Motor neuron (in vitro differentiated cells): ENCODE measurements at regions not wholly inside any gene's neighbourhood (a gene's known extent, or its start where the extent isn't known, plus 50 kb on each side); places are given as distances from the start of the nearest gene placed in this dataset.

Source experiments
- ATAC-seq, 8 experiments: fragments of 200-7000 bp; cut with Tn5 transposase; replicated peaks in 6 of 8; 2 replicates each; pipeline ENCODE4 v1.8.0; 2021; ENCODE audit warnings: mild to moderate bottlenecking in 8 of 8, moderate library complexity in 8 of 8
- H3K27ac ChIP-seq, 2 donors: fragments of 250-450 bp; sonication (Bioruptor Pico); 2 replicates each; pipeline ENCODE4 v1.9.0; 2021; ENCODE audit warnings: antibody characterized with exemption in 2 of 2, mild to moderate bottlenecking in 2 of 2, moderate library complexity in 1 of 2
- H3K4me1 ChIP-seq, 2 donors: fragments of 250-450 bp; sonication (Bioruptor Pico); replicated peaks in 1 of 2; 2 replicates each; pipeline ENCODE4 v1.6.1; 2021; ENCODE audit warnings: antibody characterized with exemption in 2 of 2, mild to moderate bottlenecking in 2 of 2, moderate library complexity in 1 of 2
- H3K4me3 ChIP-seq, 5 donors: fragments of 250-450 bp; sonication (Bioruptor Pico); 2 replicates each; pipeline ENCODE4 v1.9.0; 2021; ENCODE audit warnings: antibody characterized with exemption in 5 of 5, mild to moderate bottlenecking in 5 of 5, moderate library complexity in 4 of 5
- WGBS, 10 experiments: fragments of 450-650 bp; shearing (Covaris generic); methylation state at CpG; one replicate each; pipeline ENCODE4 v1.0.0; 2022; 5-methylcytosine and 5-hydroxymethylcytosine counted together
- in situ Hi-C, 9 experiments: fragments of 400-800 bp; cut with MboI; loops; one replicate each; pipeline ENCODE4 v1.15.0; 2021; ENCODE audit warnings: low sequenced_read_pairs in 9 of 9, low pct_unique_long_range_greater_than_20kb in 2 of 9; ENCODE audit not compliant: unreplicated experiment in 9 of 9

DNA sequence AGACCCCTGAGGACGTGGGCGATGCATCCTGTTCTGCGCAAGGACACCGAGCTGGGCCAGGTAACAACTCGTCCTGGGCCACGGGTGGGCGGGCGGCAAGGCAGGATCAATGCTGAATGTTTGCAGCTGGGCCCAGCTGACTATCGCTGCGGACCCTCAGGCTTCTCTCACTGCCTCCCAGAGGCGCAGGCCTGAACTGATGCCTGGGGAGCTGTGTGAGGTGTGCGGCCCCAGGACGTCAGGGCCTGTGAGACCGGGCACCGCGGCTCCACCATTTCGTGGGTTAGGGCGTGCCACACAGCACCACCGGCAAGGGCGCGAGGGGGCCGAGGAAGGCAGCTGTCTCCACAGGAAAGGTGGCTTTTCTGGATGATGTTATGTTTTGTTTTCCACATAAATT lies 307.4 kb downstream of the NDUFA10 start:
- no peak for ATAC-seq
- in situ Hi-C loops: no loop called here
- Histone ChIP-seq H3K4me3 (no peak overlapping the region), H3K27ac (no peak overlapping the region), H3K4me1 (peaks cover 6 to 10% of the 10 kb centered on the region in 2 donors)
- WGBS, 10 experiments: 83 to 100% (median 95%) methylated on average over 1 to 8 of the region's 22 CpGs; no CpG with 5 or more reads in 6 of the 10 experiments

- 20 to 90% (median 76%) methylated on average over 1 to 3 of the region's 3 CpGs; no CpG with 5 or more reads in 6 of the 10 experiments for WGBS, 10 experiments
- H3K4me3 ChIP-seq: no peak overlapping the region
- in situ Hi-C loops: no loop called here
- no peak overlapping the region for H3K27ac ChIP-seq
- no peak for ATAC-seq
- H3K4me1 ChIP-seq: peaks cover 6 to 10% of the 10 kb centered on the region in 2 donors
These were observed 307.8 kb downstream of the NDUFA10 start for GRCh38 chr2:239717319-239717675.

DNA sequence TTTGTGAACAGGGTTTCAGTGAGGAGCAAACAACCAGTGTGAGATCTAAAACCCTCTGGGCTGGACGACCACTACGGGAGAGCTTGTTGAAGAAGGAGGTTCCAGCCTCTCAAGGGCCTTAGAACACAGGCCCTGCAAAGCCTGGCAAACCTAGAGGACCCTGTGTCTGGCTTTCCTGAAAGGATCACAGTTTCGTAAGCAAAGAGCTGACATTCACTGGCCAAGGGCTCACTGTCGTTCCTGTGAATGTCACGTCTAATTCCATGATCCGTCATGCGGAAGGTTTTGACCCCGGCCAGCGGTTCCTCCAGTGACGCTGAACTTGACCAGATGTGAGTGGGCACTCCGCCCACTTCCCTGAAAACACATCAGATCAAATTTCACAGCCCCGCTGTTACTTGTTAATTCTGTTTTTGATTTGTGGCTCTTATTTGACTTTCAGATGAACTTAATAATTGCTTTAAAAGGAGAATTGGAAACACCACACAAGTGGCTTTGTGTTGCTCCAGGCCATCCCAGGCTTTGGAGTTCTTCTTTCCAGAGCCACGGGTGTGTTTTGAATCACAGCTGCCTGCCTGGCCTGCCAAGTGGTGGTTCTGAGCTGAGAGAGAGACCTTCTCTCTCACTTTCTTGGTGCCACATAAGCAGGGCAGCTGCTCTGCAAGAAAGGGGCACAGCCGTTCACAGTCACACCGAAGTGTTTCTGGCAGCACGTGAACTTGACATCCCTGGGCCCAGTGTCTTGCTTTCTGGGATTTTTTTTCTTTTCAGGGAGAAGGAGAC lies 308.4 kb downstream of the NDUFA10 start:
- no peak overlapping the region for H3K4me3 ChIP-seq
- WGBS, 10 experiments: 0 to 69% (median 48%) methylated on average over 2 to 15 of the region's 16 CpGs; no CpG with 5 or more reads in 1 of the 10 experiments
- H3K4me1 ChIP-seq: peaks cover 6 to 10% of the 10 kb centered on the region in 2 donors
- no peak overlapping the region for H3K27ac ChIP-seq
- ATAC-seq: peak in 5 of 8 experiments; percentile 35 to 77 (median 49)
- in situ Hi-C loops: no loop called here

DNA sequence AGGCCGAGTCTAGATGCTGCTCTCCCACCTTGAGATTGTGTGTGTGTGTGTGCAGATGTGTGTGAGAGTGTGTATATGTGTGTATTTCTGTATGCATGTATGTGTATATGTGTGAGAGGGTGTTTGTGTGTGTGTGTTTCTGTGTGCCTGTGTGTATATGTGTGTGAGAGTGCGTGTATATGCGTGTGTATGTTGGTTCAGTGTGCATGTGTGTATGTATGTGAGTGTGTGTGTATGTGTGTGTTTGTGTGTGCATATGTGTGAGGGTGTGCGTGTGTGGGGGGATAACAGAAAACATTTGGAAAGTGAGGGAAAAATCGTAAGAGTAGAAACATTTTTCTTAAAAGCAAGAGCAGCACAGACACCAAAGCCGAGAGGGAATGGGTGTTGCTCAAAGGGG lies 309.1 kb downstream of the NDUFA10 start:
- Histone ChIP-seq H3K4me3 (no peak overlapping the region), H3K27ac (no peak overlapping the region), H3K4me1 (peaks cover 6 to 10% of the 10 kb centered on the region in 2 donors)
- no peak for ATAC-seq
- 50 to 100% (median 92%) methylated on average over 1 to 4 of the region's 6 CpGs; no CpG with 5 or more reads in 1 of the 10 experiments for WGBS, 10 experiments
- in situ Hi-C loops: no loop called here

- ATAC-seq: no peak
- in situ Hi-C loops: no loop called here
- no peak overlapping the region for H3K27ac ChIP-seq
- no peak overlapping the region for H3K4me3 ChIP-seq
- WGBS, 10 experiments: 80 to 100% (median 95%) methylated on average over 1 to 9 of the region's 15 CpGs; no CpG with 5 or more reads in 5 of the 10 experiments
- H3K4me1 ChIP-seq: peaks cover 6 to 10% of the 10 kb centered on the region in 2 donors
These were observed 309.5 kb downstream of the NDUFA10 start for GRCh38 chr2:239715606-239716005.

DNA sequence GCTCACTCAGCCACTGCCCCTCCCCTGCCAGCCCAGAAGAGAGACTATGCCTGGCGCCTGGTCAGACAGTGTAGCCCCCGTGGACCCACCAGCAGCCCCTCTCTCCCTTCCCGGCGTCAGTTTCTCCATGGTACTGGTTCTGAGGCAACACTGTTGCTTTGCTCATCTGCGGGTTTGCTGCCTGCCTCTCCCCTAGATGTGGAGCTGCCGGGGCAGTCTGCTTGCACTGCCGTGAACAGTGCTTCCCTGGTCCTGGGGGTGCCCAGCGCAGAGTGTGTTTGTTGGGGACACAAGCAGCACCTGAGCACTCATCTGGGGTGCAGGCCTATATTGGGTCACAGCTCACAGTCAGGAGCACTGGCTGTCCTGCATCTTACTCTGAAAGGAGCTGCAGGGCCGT lies 309.9 kb downstream of the NDUFA10 start:
- WGBS, 10 experiments: 47 to 100% (median 92%) methylated on average over 1 to 3 of the region's 9 CpGs; no CpG with 5 or more reads in 6 of the 10 experiments
- in situ Hi-C loops: no loop called here
- ATAC-seq: no peak
- Histone ChIP-seq H3K4me1 (peaks cover 6 to 10% of the 10 kb centered on the region in 2 donors), H3K4me3 (no peak overlapping the region), H3K27ac (no peak overlapping the region)

DNA sequence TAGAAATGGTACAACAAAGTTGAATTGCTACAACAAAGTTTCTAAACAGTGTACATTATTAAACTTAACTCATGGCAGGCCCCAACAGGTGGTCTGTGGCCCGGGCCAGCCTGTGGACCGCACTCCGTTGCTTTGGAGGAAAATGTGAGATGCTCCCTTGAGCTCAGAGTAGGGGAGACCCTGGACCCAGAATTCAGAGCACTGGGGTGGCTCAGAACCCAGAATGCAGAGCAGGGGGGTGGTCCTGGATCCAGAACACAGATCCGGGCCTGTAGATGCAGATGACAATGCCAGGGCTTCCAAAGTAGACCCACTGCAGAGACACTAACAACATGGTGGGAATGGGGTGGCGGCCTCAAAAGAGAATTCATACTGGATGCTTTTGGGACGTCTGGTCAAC lies 311.0 kb downstream of the NDUFA10 start:
- no peak for ATAC-seq
- Histone ChIP-seq H3K27ac (no peak overlapping the region), H3K4me3 (no peak overlapping the region), H3K4me1 (peaks cover 6 to 10% of the 10 kb centered on the region in 2 donors)
- 0 to 100% (median 70%) methylated on average over 1 to 4 of the region's 6 CpGs; no CpG with 5 or more reads in 1 of the 10 experiments for WGBS, 10 experiments
- in situ Hi-C loops: no loop called here

DNA sequence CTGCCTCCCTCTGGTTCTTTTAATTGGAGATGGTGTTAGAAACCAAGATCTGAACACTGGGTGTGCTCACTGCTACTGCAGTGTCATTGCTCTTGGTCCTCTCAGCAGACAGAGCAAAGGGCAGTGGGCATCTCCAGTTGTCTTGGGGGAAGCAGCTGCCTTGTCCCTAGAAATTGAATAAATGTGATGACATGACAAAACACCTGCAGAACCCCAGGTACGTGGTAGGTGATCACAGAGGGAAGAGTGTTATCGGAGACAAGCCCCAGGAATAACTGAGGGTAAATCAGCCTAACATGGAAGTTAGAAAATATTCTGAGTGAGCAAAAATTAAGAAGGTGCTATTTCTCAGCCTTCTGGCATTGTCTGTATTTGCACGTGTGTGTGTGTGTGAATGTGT lies 311.9 kb upstream of the HDAC4 start:
- no peak for ATAC-seq
- Histone ChIP-seq H3K4me1 (peaks cover 6 to 10% of the 10 kb centered on the region in 2 donors), H3K4me3 (no peak overlapping the region), H3K27ac (no peak overlapping the region)
- in situ Hi-C loops: no loop called here
- 43 to 100% (median 95%) methylated on average over 1 to 3 of the region's 3 CpGs; no CpG with 5 or more reads in 3 of the 10 experiments for WGBS, 10 experiments

GRCh38 chr2:239711911-239712570 lies 311.2 kb upstream of the HDAC4 start:
- WGBS, 10 experiments: 20 to 93% (median 60%) methylated on average over 1 to 4 of the region's 8 CpGs; no CpG with 5 or more reads in 6 of the 10 experiments
- in situ Hi-C loops: no loop called here

DNA sequence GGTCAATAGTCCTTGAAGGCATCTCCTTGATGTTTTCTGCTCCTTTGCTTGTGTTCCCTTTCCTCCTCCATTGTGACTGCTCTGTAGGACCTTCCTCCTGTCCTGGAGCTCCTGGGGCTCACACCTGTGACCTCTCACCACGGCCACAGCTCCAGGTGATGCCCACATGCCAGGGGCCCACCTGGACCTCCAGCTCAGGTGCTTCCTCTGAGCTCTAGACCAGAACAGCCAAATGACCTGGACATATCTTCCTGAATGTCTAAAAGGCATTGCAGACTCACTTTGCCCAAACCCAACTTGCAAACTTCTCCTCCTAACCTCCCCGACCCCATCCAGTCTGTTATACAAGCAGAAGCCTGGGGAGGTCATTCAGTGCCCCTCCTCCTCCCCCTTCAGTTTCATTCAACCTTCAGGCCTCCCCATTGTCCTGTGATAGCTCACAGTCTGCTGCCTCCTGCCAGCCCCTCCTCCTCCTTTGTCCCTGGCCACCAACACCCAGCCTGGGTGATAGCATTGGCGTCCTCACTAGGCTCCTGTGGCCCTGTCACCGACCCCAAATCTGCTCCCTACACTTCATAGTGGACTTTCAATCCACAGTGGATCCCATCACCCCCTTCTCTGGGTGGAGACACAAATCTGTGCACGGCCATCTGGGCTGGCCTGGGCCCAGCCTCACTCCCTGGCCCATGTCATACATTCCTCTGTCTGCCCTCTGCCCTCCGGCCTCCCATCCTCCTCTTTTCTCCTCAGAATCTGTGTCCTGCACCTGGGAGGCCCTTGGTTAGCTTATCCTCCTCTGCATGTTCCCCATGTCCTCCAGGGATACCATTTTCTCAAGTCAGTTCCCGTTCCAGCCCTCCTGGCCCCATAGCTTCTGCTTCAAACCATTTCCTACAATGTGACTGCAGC lies 310.4 kb upstream of the HDAC4 start:
- Histone ChIP-seq H3K4me1 (no peaks in the 10 kb centered on the region), H3K27ac (no peak overlapping the region), H3K4me3 (no peak overlapping the region)
- ATAC-seq: no peak
- 0 to 83% (median 20%) methylated on average over 1 to 6 of the region's 7 CpGs; no CpG with 5 or more reads in 1 of the 10 experiments for WGBS, 10 experiments
- in situ Hi-C loops: no loop called here

More at GRCh38 chr2:239711911-239712570, 311.2 kb upstream of the HDAC4 start:
- Histone ChIP-seq H3K4me1 (peaks cover 5 to 7% of the 10 kb centered on the region in 2 donors), H3K4me3 (no peak overlapping the region), H3K27ac (no peak overlapping the region)
- no peak for ATAC-seq

- in situ Hi-C loops: no loop called here
- WGBS, 10 experiments: 0 to 100% (median 59%) methylated on average over 1 to 6 of the region's 8 CpGs; no CpG with 5 or more reads in 3 of the 10 experiments
- Histone ChIP-seq H3K27ac (no peak overlapping the region), H3K4me1 (no peaks in the 10 kb centered on the region), H3K4me3 (no peak overlapping the region)
- ATAC-seq: no peak
These were observed 305.5 kb upstream of the HDAC4 start for GRCh38 chr2:239706367-239706766.

GRCh38 chr2:239704737-239705136 lies 303.9 kb upstream of the HDAC4 start:
- Histone ChIP-seq H3K4me3 (no peak overlapping the region), H3K27ac (no peak overlapping the region), H3K4me1 (no peaks in the 10 kb centered on the region)
- no peak for ATAC-seq
- WGBS, 10 experiments: 20 to 100% (median 80%) methylated on average over 1 to 3 of the region's 6 CpGs; no CpG with 5 or more reads in 5 of the 10 experiments
- in situ Hi-C loops: no loop called here
